ENCODE measurements at regions not wholly inside any gene's neighbourhood (a gene's known extent, or its start where the extent isn't known, plus 50 kb on each side); places are given as distances from the start of the nearest gene placed in this dataset.

GRCh38 chr2:88261725-88262124 lies 91.6 kb downstream of the THNSL2 start:
- no peak for DNase-seq (ENCODE audit: low spot score in 2 of 2)
- Histone ChIP-seq H3K4me3 (no peak overlapping the region), H3K9me3 (no peaks in the 10 kb centered on the region), H3K4me1 (no peaks in the 10 kb centered on the region), H3K36me3 (replicated peaks) (no peaks in the 10 kb centered on the region), H3K27me3 (ENCODE audit: low read depth) (no peaks in the 10 kb centered on the region)
- in situ Hi-C loops (cut with MboI; ENCODE audit: low sequenced_read_pairs), result no loop called here

DNA sequence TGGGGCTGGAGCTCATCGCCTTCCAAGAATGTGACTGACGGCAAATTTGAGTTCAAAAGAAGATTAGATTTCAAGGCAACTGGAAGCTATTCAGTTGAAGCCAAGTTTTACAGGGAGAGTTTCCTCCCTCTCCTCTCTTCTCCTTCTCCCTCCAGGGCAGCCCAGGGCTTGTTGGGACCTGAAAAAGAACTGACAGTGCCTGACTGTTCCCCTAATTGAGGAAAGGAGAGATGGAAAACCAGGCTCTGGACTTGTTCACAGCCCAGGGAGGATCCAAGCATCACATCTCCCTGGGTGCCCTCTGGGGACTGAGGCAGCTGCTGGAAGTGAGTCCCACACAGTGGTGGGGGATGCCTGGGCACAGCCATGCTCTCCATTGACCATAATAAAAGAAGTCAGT lies 88.1 kb downstream of the THNSL2 start:
- no peaks in the 10 kb centered on the region for H3K4me1 ChIP-seq
- no peak overlapping the region for H3K4me3 ChIP-seq
- H3K36me3 ChIP-seq (replicated peaks), result no peaks in the 10 kb centered on the region
- H3K27me3 ChIP-seq (ENCODE audit: low read depth), result no peaks in the 10 kb centered on the region
- no peak for DNase-seq (ENCODE audit: low spot score in 2 of 2)
- no peaks in the 10 kb centered on the region for H3K9me3 ChIP-seq
- in situ Hi-C loops (cut with MboI; ENCODE audit: low sequenced_read_pairs), result no loop called here

- no peaks in the 10 kb centered on the region for H3K4me1 ChIP-seq
- no peak overlapping the region for H3K4me3 ChIP-seq
- no peaks in the 10 kb centered on the region for H3K36me3 ChIP-seq (replicated peaks)
- H3K27me3 ChIP-seq (ENCODE audit: low read depth), result peaks cover 3% of the 10 kb centered on the region; the same call in 1 of the 2 replicates
- in situ Hi-C loops (cut with MboI; ENCODE audit: low sequenced_read_pairs), result no loop called here
- no peaks in the 10 kb centered on the region for H3K9me3 ChIP-seq
- no peak for DNase-seq (ENCODE audit: low spot score in 2 of 2)
These were observed 84.4 kb downstream of the THNSL2 start for GRCh38 chr2:88254437-88255091.

DNA sequence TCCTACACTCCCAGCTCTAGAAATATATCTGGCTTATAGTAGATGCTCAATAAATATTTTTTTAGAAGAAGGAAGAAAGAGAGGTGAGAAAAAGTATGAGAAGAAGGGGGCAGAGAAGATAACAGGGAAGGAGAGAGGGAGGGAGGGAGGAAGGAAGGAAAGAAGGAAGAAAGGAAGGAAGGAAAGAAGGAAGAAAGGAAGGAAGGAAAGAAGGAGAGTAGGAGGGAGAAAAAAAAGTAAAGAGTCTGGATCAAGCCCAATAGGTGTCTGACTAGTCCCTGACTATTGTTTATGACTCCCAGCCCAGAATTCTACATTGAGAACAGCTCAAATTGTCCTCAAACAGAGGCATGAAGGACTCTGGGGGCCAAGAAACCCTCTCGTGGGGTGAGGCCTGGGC lies 83.9 kb downstream of the THNSL2 start:
- Histone ChIP-seq H3K36me3 (replicated peaks) (no peaks in the 10 kb centered on the region), H3K9me3 (no peaks in the 10 kb centered on the region), H3K27me3 (ENCODE audit: low read depth) (peaks cover 3% of the 10 kb centered on the region; the same call in 1 of the 2 replicates), H3K4me3 (no peak overlapping the region), H3K4me1 (no peaks in the 10 kb centered on the region)
- no peak for DNase-seq (ENCODE audit: low spot score in 2 of 2)
- in situ Hi-C loops (cut with MboI; ENCODE audit: low sequenced_read_pairs), result no loop called here

GRCh38 chr2:88253375-88253774 lies 83.2 kb downstream of the THNSL2 start:
- in situ Hi-C loops (cut with MboI; ENCODE audit: low sequenced_read_pairs), result no loop called here
- Histone ChIP-seq H3K4me1 (no peaks in the 10 kb centered on the region), H3K36me3 (replicated peaks) (no peaks in the 10 kb centered on the region), H3K27me3 (ENCODE audit: low read depth) (peaks cover 3% of the 10 kb centered on the region; the same call in 1 of the 2 replicates), H3K9me3 (no peaks in the 10 kb centered on the region), H3K4me3 (no peak overlapping the region)
- no peak for DNase-seq (ENCODE audit: low spot score in 2 of 2)

- no peaks in the 10 kb centered on the region for H3K9me3 ChIP-seq
- no peak overlapping the region for H3K4me3 ChIP-seq
- H3K4me1 ChIP-seq, result no peaks in the 10 kb centered on the region
- no peaks in the 10 kb centered on the region for H3K36me3 ChIP-seq (replicated peaks)
- in situ Hi-C loops (cut with MboI; ENCODE audit: low sequenced_read_pairs), result no loop called here
- H3K27me3 ChIP-seq (ENCODE audit: low read depth), result peaks cover 3% of the 10 kb centered on the region; the same call in 1 of the 2 replicates
- DNase-seq (ENCODE audit: low spot score in 2 of 2), result no peak
These were observed 82.5 kb downstream of the THNSL2 start for GRCh38 chr2:88252646-88253045.

DNA sequence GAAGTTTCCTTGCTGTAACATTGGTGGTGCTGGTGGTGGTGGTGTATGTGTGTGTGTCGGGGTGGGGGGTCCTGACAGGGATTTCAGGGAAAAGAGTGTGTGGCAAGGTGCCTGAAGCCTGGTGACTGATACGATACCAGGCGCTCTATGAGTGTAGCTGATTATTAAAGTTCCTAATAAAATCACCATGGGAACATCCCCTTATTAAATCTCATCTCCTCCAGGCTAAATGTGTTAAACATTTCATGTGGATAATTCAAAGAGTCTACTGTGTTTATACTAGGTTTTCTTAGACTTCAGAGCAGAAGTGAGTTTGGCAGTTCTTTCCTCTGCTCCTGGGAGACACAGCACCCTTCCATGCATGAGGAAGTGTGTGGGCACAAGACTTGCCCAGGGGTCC lies 82.0 kb downstream of the THNSL2 start:
- no peaks in the 10 kb centered on the region for H3K4me1 ChIP-seq
- no peak overlapping the region for H3K4me3 ChIP-seq
- no peaks in the 10 kb centered on the region for H3K36me3 ChIP-seq (replicated peaks)
- no peak for DNase-seq (ENCODE audit: low spot score in 2 of 2)
- in situ Hi-C loops (cut with MboI; ENCODE audit: low sequenced_read_pairs), result no loop called here
- peaks cover 3% of the 10 kb centered on the region; the same call in 1 of the 2 replicates for H3K27me3 ChIP-seq (ENCODE audit: low read depth)
- no peaks in the 10 kb centered on the region for H3K9me3 ChIP-seq

DNA sequence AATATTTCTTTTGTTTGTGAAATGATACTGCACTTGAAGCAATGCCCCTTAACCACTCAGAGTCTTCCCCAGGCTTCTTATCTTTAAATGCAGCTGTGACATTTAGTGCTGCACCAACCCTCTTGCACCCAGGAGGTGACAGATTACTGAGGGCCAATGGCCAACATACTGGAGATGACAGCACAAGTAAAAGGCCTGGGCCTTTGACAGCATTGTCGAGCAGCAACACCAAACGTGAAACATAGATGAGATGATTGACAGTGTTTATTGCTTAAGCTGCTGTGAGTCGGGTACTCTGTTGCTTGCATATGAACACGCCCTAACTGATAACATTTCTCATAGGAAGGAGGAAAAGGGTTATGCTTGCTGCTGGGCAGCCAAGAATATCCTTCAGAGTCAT lies 80.3 kb downstream of the THNSL2 start:
- Histone ChIP-seq H3K9me3 (no peaks in the 10 kb centered on the region), H3K4me1 (no peaks in the 10 kb centered on the region), H3K36me3 (replicated peaks) (no peaks in the 10 kb centered on the region), H3K4me3 (no peak overlapping the region), H3K27me3 (ENCODE audit: low read depth) (peaks cover 3% of the 10 kb centered on the region; the same call in 1 of the 2 replicates)
- in situ Hi-C loops (cut with MboI; ENCODE audit: low sequenced_read_pairs), result no loop called here
- no peak for DNase-seq (ENCODE audit: low spot score in 2 of 2)

DNA sequence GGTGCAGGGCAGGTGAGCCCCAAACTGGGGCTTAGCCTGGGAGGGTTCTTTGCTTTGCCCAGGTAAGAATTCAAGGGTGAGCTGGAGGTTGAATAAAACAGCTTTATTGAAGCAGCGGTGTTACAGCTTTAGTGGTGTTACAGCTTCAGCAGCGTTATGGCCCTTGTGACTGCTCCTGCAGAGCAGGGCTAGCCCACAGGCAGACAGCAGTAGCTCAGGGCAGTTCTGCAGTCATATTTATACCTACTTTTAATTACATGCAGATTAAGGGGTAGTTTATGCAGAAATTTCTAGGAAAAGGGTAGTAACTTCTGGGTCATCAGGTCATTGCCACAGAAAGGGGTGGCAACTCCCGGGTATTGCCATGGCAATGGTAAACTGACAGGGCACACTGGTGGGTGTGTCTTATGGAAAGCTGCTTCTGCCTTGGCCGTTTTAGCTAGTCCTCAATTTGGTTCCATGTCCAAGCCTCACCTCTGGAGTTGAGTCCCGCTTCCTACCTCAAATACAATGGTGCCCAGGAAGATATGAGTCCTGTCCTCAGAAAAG lies 78.2 kb downstream of the THNSL2 start:
- H3K27me3 ChIP-seq (ENCODE audit: low read depth), result peaks cover 3% of the 10 kb centered on the region; the same call in 1 of the 2 replicates
- no peak for DNase-seq (ENCODE audit: low spot score in 2 of 2)
- no peaks in the 10 kb centered on the region for H3K4me1 ChIP-seq
- in situ Hi-C loops (cut with MboI; ENCODE audit: low sequenced_read_pairs), result no loop called here
- no peak overlapping the region for H3K4me3 ChIP-seq
- no peaks in the 10 kb centered on the region for H3K36me3 ChIP-seq (replicated peaks)
- H3K9me3 ChIP-seq, result no peaks in the 10 kb centered on the region

DNA sequence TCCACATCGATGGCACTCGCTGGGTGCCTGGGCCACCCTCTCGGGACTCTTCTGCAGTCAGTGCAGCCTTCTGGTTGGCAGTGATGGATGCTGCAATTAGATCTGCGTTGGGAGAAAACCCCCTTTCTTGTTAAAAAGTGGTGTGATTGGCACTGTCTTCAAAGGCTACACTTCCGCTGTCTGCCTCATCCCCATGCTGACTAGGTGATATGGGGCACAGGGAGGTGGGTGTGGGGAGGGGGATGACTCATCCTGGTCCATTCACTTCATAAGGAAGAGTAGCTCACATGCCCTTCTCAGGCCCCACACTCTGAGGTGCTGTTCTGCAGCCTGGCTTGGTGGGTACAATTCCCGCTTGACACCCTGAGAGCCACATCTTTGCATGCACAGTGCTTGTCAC lies 77.4 kb downstream of the THNSL2 start:
- DNase-seq (ENCODE audit: low spot score in 2 of 2), result no peak
- no peaks in the 10 kb centered on the region for H3K4me1 ChIP-seq
- no peaks in the 10 kb centered on the region for H3K36me3 ChIP-seq (replicated peaks)
- in situ Hi-C loops (cut with MboI; ENCODE audit: low sequenced_read_pairs), result no loop called here
- no peak overlapping the region for H3K4me3 ChIP-seq
- H3K27me3 ChIP-seq (ENCODE audit: low read depth), result peaks cover 3% of the 10 kb centered on the region; the same call in 1 of the 2 replicates
- H3K9me3 ChIP-seq, result no peaks in the 10 kb centered on the region

GRCh38 chr2:88245109-88245508 lies 75.0 kb downstream of the THNSL2 start:
- H3K9me3 ChIP-seq, result no peaks in the 10 kb centered on the region
- H3K4me3 ChIP-seq, result no peak overlapping the region
- no peaks in the 10 kb centered on the region for H3K36me3 ChIP-seq (replicated peaks)
- H3K27me3 ChIP-seq (ENCODE audit: low read depth), result no peaks in the 10 kb centered on the region
- no peak for DNase-seq (ENCODE audit: low spot score in 2 of 2)
- in situ Hi-C loops (cut with MboI; ENCODE audit: low sequenced_read_pairs), result no loop called here
- H3K4me1 ChIP-seq, result no peaks in the 10 kb centered on the region

- no peaks in the 10 kb centered on the region for H3K36me3 ChIP-seq (replicated peaks)
- H3K4me3 ChIP-seq, result no peak overlapping the region
- no peaks in the 10 kb centered on the region for H3K4me1 ChIP-seq
- no peaks in the 10 kb centered on the region for H3K9me3 ChIP-seq
- no peak for DNase-seq (ENCODE audit: low spot score in 2 of 2)
- no peaks in the 10 kb centered on the region for H3K27me3 ChIP-seq (ENCODE audit: low read depth)
- in situ Hi-C loops (cut with MboI; ENCODE audit: low sequenced_read_pairs), result no loop called here
These were observed 69.6 kb downstream of the THNSL2 start for GRCh38 chr2:88239781-88240180.

DNA sequence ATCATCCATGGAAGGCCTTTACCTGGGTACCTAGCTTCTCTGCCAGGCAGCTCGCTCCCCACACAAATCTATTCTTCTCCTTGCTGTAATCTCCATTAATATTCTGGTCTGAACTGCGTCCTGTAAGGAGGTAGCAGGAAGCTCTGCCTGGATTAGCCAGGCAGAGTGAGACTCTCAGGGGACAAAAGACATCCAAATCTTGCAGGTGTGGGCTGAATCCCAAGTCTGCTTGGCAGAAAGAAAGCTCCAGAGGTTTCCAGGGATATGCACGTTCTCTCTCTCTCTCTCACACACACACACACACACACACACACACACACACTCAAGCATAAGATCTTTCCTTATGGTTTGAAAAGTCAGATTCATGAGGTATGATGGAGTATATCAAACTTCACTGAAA lies 66.5 kb downstream of the THNSL2 start:
- in situ Hi-C loops (cut with MboI; ENCODE audit: low sequenced_read_pairs), result no loop called here
- Histone ChIP-seq H3K4me1 (no peaks in the 10 kb centered on the region), H3K4me3 (no peak overlapping the region), H3K9me3 (no peaks in the 10 kb centered on the region), H3K36me3 (replicated peaks) (no peaks in the 10 kb centered on the region), H3K27me3 (ENCODE audit: low read depth) (no peaks in the 10 kb centered on the region)
- no peak for DNase-seq (ENCODE audit: low spot score in 2 of 2)
